Vagina (tissue), 2 donors: ENCODE measurements at regions not wholly inside any gene's neighbourhood (a gene's known extent, or its start where the extent isn't known, plus 50 kb on each side); places are given as distances from the start of the nearest gene placed in this dataset.

Experiments used
- POLR2A ChIP-seq, 2 donors: fragments of 450-650 bp; IDR thresholded peaks; one replicate each; pipeline ENCODE4 v1.6.1; 2017; ENCODE audit warnings: antibody characterized with exemption in 2 of 2, mild to moderate bottlenecking in 2 of 2, moderate library complexity in 2 of 2
- POLR2AphosphoS5 ChIP-seq, 2 donors: sonication (generic); formaldehyde crosslinking; IDR thresholded peaks; one replicate each; pipeline ENCODE4 v1.9.0; 2017; ENCODE audit warnings: antibody characterized with exemption in 2 of 2, mild to moderate bottlenecking in 2 of 2, low read depth in 1 of 2; ENCODE audit not compliant: insufficient read depth in 1 of 2
- TF ChIP-seq, protein P1 (sequence below), 3 experiments: fragments of 450-650 bp in 2 of 3; fragments of 200-600 bp in 1 of 3; sonication (generic) in 1 of 3; IDR thresholded peaks; one replicate each; pipeline ENCODE4 v1.5.1; 2017 to 2019; ENCODE audit warnings: antibody characterized with exemption in 3 of 3, mild to moderate bottlenecking in 2 of 3, moderate library complexity in 2 of 3

GRCh38 chr10:63697956-63698786 is 177.0 kb downstream of the REEP3 start:
- no peak for TF ChIP-seq POLR2A (IDR thresholded peaks at IDR 0.05)
- TF ChIP-seq, protein P1, sequence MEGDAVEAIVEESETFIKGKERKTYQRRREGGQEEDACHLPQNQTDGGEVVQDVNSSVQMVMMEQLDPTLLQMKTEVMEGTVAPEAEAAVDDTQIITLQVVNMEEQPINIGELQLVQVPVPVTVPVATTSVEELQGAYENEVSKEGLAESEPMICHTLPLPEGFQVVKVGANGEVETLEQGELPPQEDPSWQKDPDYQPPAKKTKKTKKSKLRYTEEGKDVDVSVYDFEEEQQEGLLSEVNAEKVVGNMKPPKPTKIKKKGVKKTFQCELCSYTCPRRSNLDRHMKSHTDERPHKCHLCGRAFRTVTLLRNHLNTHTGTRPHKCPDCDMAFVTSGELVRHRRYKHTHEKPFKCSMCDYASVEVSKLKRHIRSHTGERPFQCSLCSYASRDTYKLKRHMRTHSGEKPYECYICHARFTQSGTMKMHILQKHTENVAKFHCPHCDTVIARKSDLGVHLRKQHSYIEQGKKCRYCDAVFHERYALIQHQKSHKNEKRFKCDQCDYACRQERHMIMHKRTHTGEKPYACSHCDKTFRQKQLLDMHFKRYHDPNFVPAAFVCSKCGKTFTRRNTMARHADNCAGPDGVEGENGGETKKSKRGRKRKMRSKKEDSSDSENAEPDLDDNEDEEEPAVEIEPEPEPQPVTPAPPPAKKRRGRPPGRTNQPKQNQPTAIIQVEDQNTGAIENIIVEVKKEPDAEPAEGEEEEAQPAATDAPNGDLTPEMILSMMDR (IDR thresholded peaks at IDR 0.05), result no peak
- TF ChIP-seq POLR2AphosphoS5 (IDR thresholded peaks at IDR 0.05; ENCODE audit: insufficient read depth in 1 of 2, low read depth in 1 of 2), result no peak
